ENCODE measurements at regions not wholly inside any gene's neighbourhood (a gene's known extent, or its start where the extent isn't known, plus 50 kb on each side); places are given as distances from the start of the nearest gene placed in this dataset.
"Not testable (repeated sequence)": the region's sequence is repeated elsewhere in the genome, so short reads cannot be mapped to it uniquely, and the experiment has no call there.

DNA sequence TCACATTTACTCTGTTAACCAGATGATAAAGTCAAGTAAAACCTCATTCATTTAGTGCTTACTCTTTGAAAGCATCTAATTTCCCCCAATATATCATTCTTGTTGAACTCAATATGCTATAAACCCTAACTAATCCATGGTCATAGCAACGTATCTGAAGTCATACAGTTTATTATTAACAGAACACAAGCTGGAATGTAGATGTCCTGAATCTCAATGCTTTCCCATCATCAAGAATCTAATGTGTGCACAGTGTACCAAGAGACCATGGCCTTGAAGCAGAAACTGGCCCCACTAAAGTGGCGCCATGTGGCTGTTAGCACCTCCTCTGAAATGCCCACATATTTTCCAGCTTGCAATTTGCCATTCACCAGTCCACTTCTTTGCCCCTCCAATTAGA is 245.8 kb downstream of the SOX9 start:
- no peak for DNase-seq (ENCODE audit: low read depth)

DNA sequence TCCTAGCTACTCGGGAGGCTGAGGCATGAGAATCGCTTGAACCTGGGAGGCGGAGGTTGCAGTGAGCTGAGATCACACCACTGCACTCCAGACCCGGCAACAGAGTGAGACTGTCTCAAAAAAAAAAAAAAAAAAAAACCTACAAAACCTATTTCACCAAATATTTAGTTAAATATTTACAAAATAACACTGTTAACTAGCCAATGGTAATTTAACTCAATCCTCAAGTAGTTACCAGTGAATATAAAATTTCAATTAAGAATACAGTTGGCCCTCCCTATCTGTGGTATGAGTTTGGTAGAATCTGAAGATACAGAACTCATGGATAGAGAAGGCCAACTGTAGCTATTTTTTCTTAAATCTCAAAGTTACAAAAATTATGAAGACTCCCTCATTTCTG is 247.4 kb downstream of the SOX9 start:
- no peak for DNase-seq (ENCODE audit: low read depth)

DNA sequence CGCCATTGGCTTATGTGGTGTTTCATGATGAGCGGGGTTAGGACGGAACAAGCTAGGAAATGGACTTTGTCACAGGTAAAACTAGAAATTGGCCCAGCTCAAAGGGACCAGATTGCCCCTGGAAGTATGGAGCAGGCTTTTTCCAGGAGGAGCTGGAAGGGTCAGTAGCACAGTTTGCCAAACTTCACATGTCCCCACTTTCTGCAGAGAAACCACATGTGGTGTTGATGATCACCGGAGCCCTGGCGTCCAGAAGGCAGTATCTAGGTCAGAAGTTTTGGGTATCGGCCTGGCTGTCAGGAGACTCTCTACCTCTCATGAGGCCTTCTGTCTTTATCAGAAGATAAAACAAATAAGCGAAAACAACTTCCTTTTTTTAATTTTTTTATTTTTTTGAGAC is 248.5 kb downstream of the SOX9 start:
- DNase-seq (ENCODE audit: low read depth): no peak

DNA sequence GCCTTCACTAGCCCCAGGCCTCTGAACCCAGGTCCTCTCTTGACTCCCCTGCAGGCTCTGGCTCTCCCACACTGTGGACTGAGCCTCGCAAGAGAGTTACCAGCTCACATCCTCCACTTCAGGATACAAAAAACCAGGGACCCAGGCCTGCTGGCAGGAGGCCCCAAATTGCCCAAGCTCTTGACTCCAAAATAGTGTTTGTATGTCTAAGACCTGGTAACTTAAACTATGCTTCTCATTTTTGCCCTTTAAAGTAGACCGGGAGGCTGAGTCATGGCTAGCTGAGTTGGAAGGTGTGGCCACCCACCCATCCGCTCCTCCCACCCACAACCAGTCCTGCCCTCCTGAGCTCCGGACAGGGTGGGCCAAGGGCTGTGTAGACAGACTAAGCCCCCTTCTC is 250.0 kb downstream of the SOX9 start:
- DNase-seq (ENCODE audit: low read depth): no peak

DNA sequence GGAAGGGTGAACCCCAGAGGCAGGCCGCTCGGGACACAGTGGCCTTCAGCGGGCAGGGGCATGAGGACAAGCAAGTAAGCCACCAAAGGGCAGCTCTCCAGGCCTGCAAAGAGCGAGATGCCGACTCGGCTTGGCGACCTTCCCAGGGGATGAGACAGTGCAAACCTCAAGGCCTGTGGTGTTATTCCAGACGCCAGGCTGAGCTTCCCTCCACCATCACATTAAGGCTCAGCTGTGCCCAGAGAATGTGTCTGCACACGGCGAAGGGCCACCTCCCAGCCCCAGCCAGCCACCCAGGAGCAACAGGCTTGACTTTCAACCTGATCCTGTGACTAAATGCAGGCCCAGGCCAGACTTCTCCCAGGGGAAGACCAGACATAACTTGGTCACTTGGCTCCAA is 251.4 kb downstream of the SOX9 start:
- DNase-seq (ENCODE audit: low read depth): no peak

DNA sequence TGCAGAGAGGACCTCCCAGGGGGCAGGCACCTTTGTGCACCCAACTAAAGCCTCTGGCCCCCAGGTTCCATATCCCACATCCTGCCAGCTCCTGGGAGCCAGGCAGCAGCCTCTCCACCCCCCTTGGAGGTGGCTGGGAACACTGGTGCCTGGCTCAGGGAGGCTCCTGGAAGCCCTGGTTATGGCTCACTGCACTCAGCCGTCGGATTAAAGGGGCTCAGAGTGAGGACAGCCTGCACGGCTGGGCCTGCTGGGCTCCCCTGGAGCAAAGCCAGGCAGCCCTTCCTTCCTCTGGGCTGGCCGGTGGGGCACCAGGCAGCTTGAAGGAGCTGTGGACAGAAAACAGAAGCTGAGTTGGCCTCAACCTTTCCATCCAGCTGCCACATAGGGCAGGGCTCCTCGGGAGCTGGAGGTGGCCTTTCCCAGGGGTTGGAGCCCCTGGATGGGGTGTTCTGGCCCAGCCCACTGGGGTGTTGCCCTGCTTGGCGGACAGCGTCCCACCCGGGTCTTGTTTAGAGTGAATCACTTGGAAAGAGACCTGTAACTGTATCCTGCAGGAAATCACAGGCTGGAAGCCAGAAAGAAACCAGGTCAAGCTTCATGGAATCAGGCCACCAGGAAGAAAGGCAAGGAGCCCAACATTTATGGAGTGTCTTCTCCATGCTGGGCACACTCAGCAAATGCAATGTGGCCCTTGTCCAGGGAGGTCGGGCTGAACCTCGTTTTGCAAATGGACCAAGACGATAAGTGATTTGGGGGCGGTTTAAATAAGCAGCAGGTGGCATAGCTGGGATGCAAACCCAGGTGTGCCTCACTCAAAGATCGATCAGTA is 253.3 kb downstream of the SOX9 start:
- DNase-seq (ENCODE audit: low read depth): no peak

DNA sequence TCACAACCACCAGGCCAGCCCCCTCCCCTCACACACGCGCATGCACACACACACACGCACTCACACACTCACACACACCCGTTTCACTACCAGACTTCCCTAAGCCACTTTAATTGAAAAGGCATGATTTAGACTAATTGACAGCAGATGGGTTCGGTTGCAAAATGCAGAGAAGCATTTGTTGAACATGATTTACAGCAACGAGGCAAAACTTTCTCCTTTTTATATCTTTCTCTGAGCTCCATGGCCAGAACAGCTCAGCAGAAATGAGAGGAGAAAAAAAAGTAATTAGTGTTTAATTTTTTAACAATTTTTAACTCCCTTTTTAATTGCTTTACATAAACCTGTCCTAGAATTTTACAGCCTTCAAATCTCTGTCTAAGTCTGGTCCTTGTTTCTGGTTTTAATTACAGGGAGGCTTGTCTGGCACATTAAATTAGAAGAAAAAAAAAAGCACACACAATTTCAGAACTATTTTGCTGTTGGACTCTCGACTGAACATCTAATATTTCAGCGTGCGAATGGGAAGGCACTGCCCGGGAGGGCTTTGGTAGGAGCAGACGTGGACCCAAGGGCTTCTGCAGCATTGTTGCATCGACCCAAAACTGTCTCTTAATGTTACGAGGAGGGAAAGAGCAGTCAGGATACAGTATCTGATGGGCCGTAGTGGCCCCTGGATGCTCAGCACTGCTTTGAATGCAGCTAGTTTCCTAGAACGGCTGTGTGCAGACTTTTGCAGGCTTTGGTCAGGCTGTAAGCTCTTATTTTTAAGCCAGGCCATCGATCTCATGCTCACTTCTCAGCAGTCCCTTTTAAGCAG is 255.9 kb downstream of the SOX9 start:
- DNase-seq (ENCODE audit: low read depth): no peak

DNA sequence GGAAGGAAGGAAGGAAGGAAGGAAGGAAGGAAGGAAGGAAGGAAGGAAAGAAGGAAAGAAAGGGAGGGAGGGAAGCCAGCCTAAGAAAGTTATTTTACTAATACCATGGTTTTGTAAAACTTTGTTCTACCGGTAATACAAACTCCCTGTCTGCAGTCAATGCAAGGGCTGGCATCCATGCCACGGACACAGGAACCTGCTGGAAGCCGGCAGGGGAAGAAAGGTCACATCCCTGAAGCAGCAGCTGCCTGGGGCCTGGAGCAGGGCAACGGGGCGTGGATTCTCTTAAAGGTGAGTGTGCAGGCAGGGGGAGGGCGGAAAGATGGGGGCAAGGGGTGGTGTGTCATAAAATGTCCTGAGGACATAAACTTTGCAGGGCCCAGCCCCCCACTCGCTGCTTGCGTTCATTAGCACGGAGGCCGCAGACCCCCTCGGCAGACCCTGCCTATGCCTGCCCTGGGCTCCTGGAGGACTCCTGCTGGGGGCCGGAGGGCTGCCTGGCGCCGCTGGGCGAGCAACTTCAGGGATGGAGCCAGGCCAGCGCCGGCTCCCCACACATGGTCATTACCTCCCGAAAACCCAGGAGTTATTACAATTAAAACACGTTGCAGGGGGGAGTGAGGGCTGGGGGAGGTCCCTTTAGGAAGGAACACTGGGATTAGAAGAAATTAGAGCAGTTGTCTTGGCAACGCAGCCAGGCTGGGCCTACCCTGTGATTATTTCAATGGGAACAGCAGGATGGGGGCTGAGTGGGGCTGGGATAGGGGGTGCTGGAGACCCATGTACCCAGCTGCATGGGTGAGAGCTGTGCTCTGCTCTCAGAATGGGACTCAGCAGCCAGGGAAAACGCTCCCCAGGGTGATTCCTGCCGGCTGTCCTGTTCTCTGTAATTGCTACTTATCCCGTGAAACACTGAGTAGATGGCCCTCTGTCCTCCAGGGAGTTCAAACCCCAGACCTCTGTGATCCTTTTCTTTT is 257.9 kb downstream of the SOX9 start:
- DNase-seq (ENCODE audit: low read depth): no peak

DNA sequence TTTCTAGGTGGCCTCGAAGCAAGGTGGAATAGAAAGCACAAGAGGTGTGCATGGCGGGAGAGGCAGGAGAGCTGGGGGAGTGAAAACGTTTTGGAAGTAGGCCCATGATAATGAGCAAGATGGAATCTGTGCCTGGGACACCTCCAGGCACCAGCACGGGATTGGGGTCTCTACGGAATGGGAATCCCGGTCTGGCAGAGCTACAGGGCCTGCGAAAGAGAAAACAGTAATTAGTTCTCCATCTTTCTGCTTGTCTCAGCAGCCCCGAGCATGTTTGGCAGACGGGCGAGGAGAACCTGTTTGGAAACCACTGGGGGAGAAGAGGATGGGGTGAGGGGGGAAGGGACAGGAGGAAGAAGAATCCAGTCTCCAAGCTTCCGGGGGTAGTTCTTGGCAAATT is 258.7 kb downstream of the SOX9 start:
- DNase-seq (ENCODE audit: low read depth): no peak

DNA sequence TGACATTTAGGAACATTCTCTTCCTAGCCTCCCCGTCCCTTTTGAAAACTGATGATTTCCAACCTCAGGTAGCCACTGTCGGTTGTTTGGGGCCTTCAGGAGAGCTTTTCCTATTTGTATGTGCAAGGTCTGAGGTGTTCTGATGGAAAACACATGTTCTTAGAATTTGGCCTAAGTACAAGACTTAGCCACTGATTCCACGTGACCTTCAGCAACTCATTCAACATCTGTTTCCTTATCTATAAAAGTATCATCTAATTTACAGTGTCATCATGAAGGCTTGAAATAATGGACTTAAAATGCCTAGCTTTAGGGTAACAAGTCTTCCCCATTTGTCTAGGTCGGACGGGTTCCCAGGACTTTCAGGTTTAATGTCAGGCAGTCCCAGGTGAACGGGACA is 259.3 kb downstream of the SOX9 start:
- DNase-seq (ENCODE audit: low read depth): no peak

DNA sequence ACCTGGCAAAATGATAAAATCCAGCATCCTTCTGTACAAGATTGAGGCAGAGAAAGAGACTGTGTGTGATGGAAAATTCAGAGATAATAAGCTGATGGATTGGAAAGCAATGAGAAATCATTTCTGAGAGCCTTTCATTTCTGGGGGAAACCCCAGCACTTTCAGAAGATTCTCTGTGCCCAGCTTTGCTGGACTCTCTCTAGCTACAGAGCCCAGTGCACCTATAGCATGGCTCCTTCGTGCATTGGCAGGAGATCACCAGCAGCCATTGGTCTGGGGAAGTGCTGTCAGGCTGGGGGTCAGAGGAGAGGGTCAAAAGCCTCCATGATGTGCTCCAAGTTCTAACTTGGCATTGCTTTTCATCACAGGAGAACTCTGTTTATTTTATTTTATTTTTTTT is 259.9 kb downstream of the SOX9 start:
- DNase-seq (ENCODE audit: low read depth): no peak

DNA sequence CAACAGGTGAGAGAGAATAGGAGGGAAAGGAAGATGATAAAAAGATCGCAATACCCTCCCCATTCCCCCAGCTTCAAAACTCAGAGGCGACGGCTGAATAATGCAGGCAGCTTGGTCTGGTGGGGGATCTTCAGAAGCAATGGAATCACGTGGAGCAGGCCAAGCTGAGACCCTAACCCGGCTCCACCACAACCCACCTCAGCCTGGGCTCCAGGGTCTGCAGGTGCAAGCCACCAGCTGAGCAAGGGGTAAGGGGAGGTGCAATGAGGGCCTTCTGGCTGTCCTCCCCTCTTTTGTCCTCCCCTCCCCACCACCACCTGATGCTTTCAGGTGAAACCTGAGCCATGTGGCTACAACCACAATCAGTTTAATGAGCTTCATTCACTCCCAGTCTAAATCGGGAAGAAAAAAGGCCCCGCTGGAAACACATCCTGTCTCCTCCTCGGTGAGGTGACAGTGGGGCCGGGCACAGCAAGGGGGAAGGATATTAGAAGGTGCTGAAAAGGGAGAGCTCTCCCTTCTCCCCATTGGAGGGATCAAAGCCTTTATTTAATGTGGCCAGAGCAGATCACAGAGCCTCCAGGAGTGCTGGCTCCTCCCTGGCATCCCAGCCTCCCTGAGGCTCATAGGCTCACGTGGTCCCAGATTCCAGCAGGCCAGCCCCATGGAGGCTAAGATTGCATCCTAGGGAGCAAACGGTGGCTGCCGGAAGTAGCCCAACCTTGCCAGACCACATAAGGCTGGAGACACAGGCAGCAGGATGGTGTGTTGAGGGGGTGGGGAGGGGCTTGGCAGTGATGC is 261.0 kb downstream of the SOX9 start:
- DNase-seq (ENCODE audit: low read depth): no peak

DNA sequence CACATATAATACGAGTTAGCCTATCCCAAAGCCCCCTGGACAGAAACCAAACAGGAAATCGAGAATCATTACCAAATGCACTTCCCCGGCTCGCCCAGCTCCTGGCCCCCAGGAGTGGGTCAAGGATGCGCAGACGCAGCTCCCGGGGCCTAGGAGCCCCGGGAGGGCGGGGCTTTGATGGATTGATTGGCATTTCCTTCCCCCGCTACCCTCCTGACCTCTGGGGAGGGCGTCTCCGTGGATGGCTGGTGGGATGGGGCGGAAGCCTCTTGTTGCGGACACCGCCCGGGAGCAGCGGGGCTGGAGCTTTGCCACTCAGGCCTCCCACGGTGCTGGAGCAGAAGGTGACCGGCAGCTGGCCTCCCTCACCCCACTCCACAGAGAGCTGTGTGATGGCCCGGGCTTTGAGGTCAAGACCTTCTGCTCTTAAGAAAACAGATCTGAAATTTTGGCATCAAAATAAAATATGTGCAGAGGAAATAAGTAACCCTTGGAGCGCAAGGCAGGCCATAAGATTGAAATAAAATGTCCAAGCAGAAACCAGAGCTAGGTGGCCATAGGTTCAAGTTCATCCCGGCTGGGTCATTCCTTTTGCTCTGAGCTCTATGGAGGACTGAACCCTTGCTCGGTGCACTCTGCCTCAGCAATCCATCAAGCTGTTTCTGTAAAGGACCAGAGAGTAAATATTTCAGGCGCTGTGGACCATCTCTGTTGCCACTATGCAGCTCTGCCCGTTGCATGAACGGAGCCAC is 262.3 kb downstream of the SOX9 start:
- DNase-seq (ENCODE audit: low read depth): no peak

DNA sequence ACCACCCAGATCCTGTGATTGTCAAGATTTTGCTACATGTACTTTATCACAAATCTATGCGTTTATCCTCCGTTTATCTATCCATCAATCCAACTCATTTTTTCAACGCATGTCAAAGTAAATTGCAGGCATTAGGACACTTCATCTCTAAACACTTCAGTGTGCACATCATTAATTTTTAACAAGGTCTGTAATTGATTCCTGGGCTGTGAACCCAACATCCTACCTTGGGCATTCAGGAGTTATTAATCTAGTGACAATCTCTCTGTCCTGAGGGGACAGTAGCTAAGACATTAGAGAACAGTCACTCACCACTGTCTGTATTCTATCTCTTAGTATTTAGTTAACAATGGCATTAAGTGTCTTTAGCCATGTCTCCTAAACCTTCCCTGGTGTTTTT is 264.7 kb downstream of the SOX9 start:
- DNase-seq (ENCODE audit: low read depth): no peak

DNA sequence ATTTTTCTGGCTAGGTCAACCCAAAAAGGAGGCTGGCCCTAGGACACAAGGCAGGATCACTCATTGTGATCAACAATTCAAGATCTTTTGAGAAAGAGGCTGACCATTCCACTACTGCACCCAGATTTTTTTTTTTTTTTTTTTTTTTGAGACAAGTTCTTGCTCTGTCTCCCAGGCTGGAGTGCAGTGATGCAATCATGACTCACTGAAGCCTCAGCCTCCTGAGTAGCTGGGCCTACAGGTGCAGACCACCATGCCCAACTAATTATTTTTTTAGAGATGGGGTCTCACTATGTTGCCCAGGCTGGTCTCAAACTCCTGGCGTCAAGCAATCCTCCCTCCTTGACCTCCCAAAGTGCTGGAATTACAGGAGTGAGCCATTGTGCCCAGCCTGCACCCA is 265.4 kb downstream of the SOX9 start:
- DNase-seq (ENCODE audit: low read depth): not testable (repeated sequence)

DNA sequence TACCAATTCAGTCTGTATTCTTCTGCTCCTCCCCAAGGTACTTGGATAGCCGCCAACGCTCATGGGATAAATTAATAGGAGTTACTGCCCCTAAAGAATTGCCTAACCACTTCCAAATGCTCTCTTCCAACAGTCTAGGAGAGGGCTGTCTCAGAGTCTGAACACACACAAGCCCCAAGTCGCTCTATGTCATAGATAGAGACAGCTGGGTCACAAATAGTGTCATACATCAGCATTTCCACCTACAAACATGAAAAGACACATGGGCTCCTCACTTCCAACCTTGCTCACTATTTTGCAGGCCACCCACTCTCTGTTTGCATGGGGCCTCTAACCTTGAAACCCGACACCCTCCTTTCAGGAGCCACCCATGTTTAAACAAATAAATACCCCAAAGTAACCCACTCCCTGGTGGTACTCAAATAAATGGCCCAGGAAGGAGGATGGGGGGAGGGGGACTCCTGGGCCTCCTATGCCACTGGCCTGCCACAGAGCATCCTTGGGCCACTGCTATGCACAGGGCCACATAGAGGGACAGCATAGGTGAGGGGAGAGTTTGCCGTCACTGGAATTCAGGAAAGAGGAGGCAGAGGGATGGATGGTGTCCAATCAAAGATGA is 265.9 kb downstream of the SOX9 start:
- DNase-seq (ENCODE audit: low read depth): no peak

DNA sequence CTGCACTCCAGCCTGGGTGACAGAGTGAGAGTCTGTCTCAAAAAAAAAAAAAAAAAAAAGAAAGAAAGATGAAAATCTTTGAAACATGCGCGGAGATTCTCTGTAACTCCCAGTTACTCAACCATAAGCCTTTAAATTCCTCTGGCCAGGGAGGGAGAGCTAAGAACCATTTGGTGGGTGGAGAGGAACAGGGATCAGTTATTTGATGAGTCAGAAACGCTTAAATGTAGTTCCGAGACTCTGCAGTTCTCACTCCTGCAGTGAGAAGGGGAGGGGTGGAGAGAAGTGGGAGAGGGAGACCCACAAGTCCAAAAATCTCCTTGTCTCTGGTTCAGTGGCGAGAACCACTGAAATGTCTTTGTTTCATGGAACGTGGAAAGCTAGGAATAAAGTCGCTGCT is 266.7 kb downstream of the SOX9 start:
- no peak for DNase-seq (ENCODE audit: low read depth)

DNA sequence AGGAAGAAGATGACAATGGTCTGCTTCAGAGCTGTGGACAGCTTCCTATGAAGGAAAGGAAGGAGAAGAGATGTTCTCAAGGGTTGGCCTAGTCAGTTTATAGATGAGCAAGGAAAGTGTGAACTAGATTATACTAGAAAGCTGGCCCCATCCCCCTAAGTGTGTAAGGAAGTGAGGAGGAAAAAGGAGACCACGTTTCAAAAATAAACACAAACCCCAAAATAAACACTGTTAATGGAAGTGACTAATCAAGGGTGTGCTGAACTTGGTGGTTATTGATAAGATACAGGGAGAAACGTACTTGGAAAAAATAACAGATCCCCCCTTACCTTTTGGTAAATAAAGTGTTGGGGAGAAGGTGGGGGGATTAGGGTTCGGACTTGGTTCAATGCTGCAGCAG is 267.1 kb downstream of the SOX9 start:
- DNase-seq (ENCODE audit: low read depth): no peak

DNA sequence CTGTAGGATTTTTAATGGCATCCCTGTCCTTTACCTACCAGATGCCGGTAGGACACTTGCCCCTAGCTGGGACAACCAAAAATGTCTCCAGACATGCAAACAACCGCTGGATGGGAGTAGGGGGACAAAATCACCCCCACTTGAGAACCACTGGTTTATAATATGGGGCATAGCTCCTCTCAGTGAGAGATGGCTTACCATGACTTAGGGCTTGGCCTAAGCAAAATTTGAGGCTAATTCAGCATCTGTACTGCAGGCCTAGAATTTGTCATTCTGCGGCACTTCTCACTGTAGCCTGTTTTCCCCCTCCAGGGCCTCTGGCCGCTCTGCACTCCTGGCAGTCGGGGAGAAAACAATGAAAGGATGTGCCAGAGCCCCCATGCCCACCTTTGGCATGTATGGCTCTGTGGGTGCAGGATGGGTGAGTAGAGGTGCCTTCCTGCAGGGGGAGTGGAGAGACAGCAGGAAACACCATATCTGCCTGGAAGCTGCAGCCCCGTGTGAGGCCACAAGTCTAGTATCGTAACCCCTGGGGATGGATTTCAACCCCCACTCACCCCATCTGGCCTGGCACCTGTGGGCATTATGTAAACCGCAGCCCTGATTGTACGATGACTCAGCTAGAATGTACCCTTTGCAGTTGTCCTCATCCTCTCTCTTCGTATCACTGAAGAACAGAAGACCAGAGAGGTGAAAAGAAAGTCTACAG is 268.1 kb downstream of the SOX9 start:
- DNase-seq (ENCODE audit: low read depth): no peak

Measured in activated T-helper 9 cell treated with anti-CD3 and anti-CD28 coated beads, Interleukin-2, amount 50 U/mL, for 16 hours (primary cell).